Gastroesophageal sphincter (tissue), 4 donors: ENCODE measurements at regions not wholly inside any gene's neighbourhood (a gene's known extent, or its start where the extent isn't known, plus 50 kb on each side); places are given as distances from the start of the nearest gene placed in this dataset.

Source experiments
- ATAC-seq: fragments of 150-250 bp; one replicate; pipeline ENCODE4 v1.9.1; 2016; ENCODE audit warnings: mild to moderate bottlenecking, moderate library complexity
- H3K27ac ChIP-seq, 4 donors: fragments of 200-600 bp; sonication (generic) in 3 of 4; 1 replicate in 3 of 4; 2 replicates in 1 of 4; pipeline ENCODE4 v1.5.1; 2016 to 2019
- H3K27me3 ChIP-seq: fragments of 200-600 bp; sonication (generic); one replicate; pipeline ENCODE4 v1.5.1; 2019
- H3K36me3 ChIP-seq, 2 donors: fragments of 200-600 bp; sonication (generic); one replicate each; pipeline ENCODE4 v1.5.1; 2019; ENCODE audit warnings: control low read depth in 1 of 2
- H3K4me1 ChIP-seq, 3 donors: fragments of 200-600 bp; sonication (generic); 1 replicate in 2 of 3; 2 replicates in 1 of 3; pipeline ENCODE4 v1.5.1; 2016 to 2019; ENCODE audit warnings: control low read depth in 2 of 3
- H3K4me3 ChIP-seq, 2 donors: fragments of 200-600 bp; sonication (generic); one replicate each; pipeline ENCODE4 v1.5.1; 2019; ENCODE audit warnings: mild to moderate bottlenecking in 1 of 2, moderate library complexity in 1 of 2
- H3K9me3 ChIP-seq, 3 donors: fragments of 200-600 bp; sonication (generic); one replicate each; pipeline ENCODE4 v1.5.1; 2017 to 2019; ENCODE audit warnings: control low read depth in 2 of 3
- EP300 ChIP-seq: sonication (generic); formaldehyde crosslinking; IDR thresholded peaks from one replicate; pipeline ENCODE4 v1.6.1; 2017; ENCODE audit warnings: antibody characterized with exemption, mild to moderate bottlenecking
- POLR2A ChIP-seq, 2 donors: fragments of 450-650 bp; IDR thresholded peaks; one replicate each; pipeline ENCODE4 v1.6.1; 2017; ENCODE audit warnings: antibody characterized with exemption in 2 of 2, mild to moderate bottlenecking in 2 of 2, moderate library complexity in 1 of 2
- POLR2AphosphoS5 ChIP-seq: sonication (generic); formaldehyde crosslinking; IDR thresholded peaks from one replicate; pipeline ENCODE4 v1.6.1; 2017; ENCODE audit warnings: antibody characterized with exemption
- WGBS, 2 donors: methylation state at CpG; one replicate each; pipeline ENCODE4 v1.1.5; 2018; ENCODE audit warnings: low coverage in 1 of 2; 5-methylcytosine and 5-hydroxymethylcytosine counted together
- TF ChIP-seq, protein P1 (sequence below), 4 experiments: fragments of 200-600 bp in 2 of 4; fragments of 450-650 bp in 2 of 4; sonication (generic) in 1 of 4; IDR thresholded peaks; one replicate each; pipeline ENCODE4 v1.5.1; 2017 to 2019; ENCODE audit warnings: antibody characterized with exemption in 4 of 4, mild to moderate bottlenecking in 2 of 4, moderate library complexity in 2 of 4

DNA sequence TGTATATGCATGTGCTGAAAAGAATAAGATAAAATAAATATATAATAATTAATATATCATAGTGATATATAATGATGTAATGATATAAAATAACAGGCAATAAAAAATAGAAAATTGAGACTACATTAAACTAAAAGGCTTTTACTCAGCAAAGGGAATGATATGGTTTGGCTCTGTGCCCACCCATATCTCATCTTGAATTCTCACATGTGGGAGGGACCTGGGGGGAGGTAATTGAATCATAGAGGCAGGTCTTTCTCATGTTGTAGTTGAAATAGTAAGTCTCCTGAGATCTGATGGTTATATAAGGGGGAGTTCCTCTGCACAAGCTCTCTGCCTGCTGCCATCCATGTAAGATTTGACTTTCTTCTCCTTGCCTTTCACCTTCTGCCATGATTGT lies 1550.9 kb upstream of the CDH6 start:
- ATAC-seq: no peak
- Histone ChIP-seq H3K27me3 (no peaks in the 10 kb centered on the region), H3K36me3 (no peaks in the 10 kb centered on the region), H3K9me3 (no peaks in the 10 kb centered on the region), H3K27ac (no peak overlapping the region), H3K4me3 (no peak overlapping the region), H3K4me1 (no peaks in the 10 kb centered on the region)
- TF ChIP-seq, protein P1, sequence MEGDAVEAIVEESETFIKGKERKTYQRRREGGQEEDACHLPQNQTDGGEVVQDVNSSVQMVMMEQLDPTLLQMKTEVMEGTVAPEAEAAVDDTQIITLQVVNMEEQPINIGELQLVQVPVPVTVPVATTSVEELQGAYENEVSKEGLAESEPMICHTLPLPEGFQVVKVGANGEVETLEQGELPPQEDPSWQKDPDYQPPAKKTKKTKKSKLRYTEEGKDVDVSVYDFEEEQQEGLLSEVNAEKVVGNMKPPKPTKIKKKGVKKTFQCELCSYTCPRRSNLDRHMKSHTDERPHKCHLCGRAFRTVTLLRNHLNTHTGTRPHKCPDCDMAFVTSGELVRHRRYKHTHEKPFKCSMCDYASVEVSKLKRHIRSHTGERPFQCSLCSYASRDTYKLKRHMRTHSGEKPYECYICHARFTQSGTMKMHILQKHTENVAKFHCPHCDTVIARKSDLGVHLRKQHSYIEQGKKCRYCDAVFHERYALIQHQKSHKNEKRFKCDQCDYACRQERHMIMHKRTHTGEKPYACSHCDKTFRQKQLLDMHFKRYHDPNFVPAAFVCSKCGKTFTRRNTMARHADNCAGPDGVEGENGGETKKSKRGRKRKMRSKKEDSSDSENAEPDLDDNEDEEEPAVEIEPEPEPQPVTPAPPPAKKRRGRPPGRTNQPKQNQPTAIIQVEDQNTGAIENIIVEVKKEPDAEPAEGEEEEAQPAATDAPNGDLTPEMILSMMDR (IDR thresholded peaks at IDR 0.05): no peak
- no peak for TF ChIP-seq POLR2A (IDR thresholded peaks at IDR 0.05)
- TF ChIP-seq POLR2AphosphoS5: no peak
- TF ChIP-seq EP300: no peak

DNA sequence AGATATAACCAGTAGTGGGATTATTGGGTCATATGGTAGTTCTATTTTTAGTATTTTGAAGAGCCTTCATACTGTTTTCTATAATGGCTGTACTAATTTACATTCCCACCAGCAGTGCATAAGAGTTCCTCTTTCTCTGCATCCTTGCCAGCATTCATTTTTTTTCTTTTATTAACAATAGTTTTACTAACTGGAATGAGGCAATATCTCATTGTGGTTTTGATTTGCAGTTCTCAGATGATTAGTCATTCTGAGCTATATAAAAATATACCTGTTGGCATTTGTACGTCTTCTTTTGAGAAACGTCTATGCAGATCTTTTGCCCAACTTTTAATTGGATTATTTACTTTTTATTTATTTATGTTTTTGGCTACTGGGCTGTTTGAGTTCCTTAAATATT lies 1579.3 kb upstream of the CDH6 start:
- H3K27me3 ChIP-seq: no peaks in the 10 kb centered on the region
- H3K9me3 ChIP-seq: no peaks in the 10 kb centered on the region
- no peaks in the 10 kb centered on the region for H3K4me1 ChIP-seq
- H3K27ac ChIP-seq: no peak overlapping the region
- no peak for TF ChIP-seq POLR2AphosphoS5
- TF ChIP-seq, protein P1 (IDR thresholded peaks at IDR 0.05): no peak
- no peak for TF ChIP-seq EP300
- no peak for TF ChIP-seq POLR2A (IDR thresholded peaks at IDR 0.05)
- no peak for ATAC-seq
- H3K4me3 ChIP-seq: no peak overlapping the region
- WGBS, 2 donors: 80 to 83% methylated on average over 2 of the region's 2 CpGs
- no peaks in the 10 kb centered on the region for H3K36me3 ChIP-seq

DNA sequence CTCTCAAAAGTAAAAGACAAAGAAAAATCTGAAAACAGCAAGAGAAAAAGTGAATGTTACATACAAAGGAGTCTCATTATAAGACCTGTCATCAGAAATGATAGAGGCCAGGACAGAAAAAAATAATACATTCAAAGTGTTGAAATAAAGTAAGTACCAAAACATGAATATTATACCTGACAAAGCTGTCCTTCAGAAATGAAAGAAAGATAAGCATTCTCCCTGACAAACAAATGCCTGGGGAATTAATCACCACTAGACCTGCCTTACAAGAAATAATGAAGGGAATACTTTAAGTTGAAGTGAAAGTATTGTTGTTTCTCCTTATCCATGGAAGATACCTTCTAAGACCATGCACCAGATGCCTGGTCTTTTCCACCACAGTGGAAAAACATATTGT lies 1605.2 kb upstream of the CDH6 start:
- no peak for ATAC-seq
- no peaks in the 10 kb centered on the region for H3K27me3 ChIP-seq
- TF ChIP-seq, protein P1 (IDR thresholded peaks at IDR 0.05): no peak

DNA sequence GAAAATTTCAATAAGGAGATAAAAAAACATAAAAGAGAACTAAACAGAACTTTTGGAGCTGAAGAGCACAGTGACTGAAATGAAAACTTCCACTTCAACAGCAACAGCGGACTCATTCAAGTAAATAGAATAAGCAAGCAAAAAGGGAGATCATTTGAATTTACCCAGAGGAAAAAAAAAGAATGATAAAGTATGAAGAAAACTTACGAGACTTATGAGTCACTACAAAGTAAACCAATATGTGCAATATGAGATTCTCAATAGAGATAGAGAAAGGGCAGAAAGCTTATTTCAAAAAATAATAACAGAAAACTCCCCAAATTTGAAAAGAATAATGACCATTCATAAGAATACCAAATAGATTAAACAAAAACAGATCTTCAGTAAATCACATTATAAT lies 1605.7 kb upstream of the CDH6 start:
- no peak for ATAC-seq
- H3K27me3 ChIP-seq: no peaks in the 10 kb centered on the region
- no peak overlapping the region for H3K4me3 ChIP-seq
- no peak for TF ChIP-seq POLR2AphosphoS5
- 89 to 91% methylated on average over 2 of the region's 2 CpGs for WGBS, 2 donors
- H3K4me1 ChIP-seq: no peaks in the 10 kb centered on the region
- H3K27ac ChIP-seq: no peak overlapping the region
- H3K36me3 ChIP-seq: no peaks in the 10 kb centered on the region
- H3K9me3 ChIP-seq: peaks cover 0 to 5% (median 0%) of the 10 kb centered on the region in 3 donors

More for the DNA sequence above, 1605.2 kb upstream of the CDH6 start:
- H3K27ac ChIP-seq: no peak overlapping the region
- H3K36me3 ChIP-seq: no peaks in the 10 kb centered on the region
- peaks cover 0 to 5% (median 0%) of the 10 kb centered on the region in 3 donors for H3K9me3 ChIP-seq
- H3K4me3 ChIP-seq: no peak overlapping the region
- H3K4me1 ChIP-seq: no peaks in the 10 kb centered on the region

DNA sequence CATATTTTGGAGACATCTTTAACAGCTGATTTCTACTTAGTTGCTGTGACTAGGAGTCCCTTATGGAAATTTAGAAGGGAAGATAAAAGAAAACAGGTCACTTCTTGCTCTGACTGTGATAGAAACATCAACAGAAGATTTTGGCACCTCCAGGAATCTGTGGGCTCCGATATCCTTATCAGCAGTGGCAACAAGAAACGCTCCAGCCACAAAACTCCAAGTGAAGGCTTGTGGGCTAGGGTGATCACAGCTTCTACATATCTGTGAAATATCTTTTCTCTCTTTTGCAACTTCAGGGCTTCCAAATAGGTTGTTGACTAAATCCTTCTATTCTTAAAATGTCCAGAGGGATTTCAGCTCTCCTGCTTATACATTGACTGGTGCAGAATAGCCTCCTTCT lies 1625.5 kb upstream of the CDH6 start:
- Histone ChIP-seq H3K4me1 (no peaks in the 10 kb centered on the region), H3K4me3 (no peak overlapping the region), H3K27ac (no peak overlapping the region), H3K9me3 (no peaks in the 10 kb centered on the region), H3K36me3 (no peaks in the 10 kb centered on the region), H3K27me3 (no peaks in the 10 kb centered on the region)
- no peak for ATAC-seq
- TF ChIP-seq POLR2A (IDR thresholded peaks at IDR 0.05) (no peak), EP300 (no peak), POLR2AphosphoS5 (no peak)
- TF ChIP-seq, protein P1 (IDR thresholded peaks at IDR 0.05): no peak
- 47 to 83% methylated on average over 2 of the region's 2 CpGs for WGBS, 2 donors

DNA sequence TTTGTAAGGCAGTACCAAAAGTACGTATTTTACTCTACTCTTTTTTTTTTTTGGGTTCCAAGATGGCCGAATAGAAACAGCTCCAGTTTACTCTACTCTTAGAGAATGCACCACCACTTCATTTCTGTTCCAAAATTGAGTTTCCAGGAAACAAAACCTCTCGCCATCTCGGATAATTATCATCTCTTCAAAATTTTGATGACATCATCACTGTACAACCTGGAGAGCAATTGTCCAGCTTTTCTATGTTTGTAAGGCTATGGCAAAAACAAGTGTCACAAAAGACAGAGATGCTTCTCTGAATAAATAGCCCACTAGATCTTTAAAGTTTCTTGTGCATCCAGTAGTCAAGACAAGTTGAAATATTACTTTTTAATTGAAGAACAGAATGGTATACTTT lies 1631.9 kb upstream of the CDH6 start:
- 57 to 86% methylated on average over 2 to 4 of the region's 4 CpGs for WGBS, 2 donors
- no peak for TF ChIP-seq POLR2AphosphoS5
- TF ChIP-seq, protein P1 (IDR thresholded peaks at IDR 0.05): no peak
- no peak for TF ChIP-seq POLR2A (IDR thresholded peaks at IDR 0.05)
- TF ChIP-seq EP300: no peak

More for the DNA sequence above, 1631.9 kb upstream of the CDH6 start:
- Histone ChIP-seq H3K27ac (no peak overlapping the region), H3K9me3 (no peaks in the 10 kb centered on the region), H3K27me3 (no peaks in the 10 kb centered on the region), H3K4me3 (no peak overlapping the region), H3K36me3 (no peaks in the 10 kb centered on the region), H3K4me1 (no peaks in the 10 kb centered on the region)
- ATAC-seq: no peak
